ENCODE measurements at regions not wholly inside any gene's neighbourhood (a gene's known extent, or its start where the extent isn't known, plus 50 kb on each side); places are given as distances from the start of the nearest gene placed in this dataset.
A peak's percentile ranks its signal among the peaks of the same experiment; 100 is the strongest.

DNA sequence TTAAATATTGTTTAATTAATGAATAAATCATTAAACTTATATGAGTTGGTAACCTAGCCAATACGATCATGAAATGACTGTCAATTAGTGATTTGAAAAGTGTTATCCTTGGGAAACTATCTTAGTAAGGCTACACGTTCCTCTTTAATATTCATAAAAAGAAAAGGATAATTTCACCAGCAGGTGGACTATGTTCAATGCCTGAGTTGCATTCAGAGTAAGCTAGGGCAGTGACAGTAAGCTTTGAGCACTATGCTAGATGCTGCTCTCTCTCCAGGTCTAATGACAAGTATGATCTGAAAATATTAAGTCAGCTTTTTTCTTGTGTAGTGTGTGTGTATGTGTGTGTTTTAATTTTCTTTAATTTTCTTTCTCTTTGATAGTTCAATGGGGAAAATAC, 486.3 kb upstream of the PCDH15 start:
- DNase-seq (ENCODE audit: low read depth) = no peak
- no peak overlapping the region for H3K4me3 ChIP-seq (ENCODE audit: control insufficient read depth, low read depth, low read length)
- TF ChIP-seq, protein P1, sequence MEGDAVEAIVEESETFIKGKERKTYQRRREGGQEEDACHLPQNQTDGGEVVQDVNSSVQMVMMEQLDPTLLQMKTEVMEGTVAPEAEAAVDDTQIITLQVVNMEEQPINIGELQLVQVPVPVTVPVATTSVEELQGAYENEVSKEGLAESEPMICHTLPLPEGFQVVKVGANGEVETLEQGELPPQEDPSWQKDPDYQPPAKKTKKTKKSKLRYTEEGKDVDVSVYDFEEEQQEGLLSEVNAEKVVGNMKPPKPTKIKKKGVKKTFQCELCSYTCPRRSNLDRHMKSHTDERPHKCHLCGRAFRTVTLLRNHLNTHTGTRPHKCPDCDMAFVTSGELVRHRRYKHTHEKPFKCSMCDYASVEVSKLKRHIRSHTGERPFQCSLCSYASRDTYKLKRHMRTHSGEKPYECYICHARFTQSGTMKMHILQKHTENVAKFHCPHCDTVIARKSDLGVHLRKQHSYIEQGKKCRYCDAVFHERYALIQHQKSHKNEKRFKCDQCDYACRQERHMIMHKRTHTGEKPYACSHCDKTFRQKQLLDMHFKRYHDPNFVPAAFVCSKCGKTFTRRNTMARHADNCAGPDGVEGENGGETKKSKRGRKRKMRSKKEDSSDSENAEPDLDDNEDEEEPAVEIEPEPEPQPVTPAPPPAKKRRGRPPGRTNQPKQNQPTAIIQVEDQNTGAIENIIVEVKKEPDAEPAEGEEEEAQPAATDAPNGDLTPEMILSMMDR (conservative IDR thresholded peaks at IDR 0.05; ENCODE audit: control insufficient read depth, insufficient read depth, low read depth, low read length) = no peak

DNA sequence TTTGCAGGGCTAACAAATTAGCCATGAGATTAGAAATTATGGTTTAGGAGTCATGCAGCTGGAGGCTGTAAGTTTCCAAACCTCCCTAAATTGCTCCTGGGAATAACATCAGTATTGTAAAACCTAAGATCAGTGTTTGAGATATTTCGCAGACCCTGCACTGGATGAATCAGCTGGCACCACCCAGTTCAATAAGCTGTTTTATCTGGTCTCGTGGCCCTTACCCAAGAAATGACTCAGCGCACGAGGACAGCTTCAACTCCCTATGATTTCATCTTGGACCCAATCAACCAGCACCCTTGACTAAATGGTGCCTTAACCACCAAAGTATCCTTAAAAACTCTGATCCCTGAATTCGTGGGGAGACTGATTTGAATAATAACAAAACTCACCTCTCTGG, 482.0 kb upstream of the PCDH15 start:
- TF ChIP-seq, protein P1 (conservative IDR thresholded peaks at IDR 0.05; ENCODE audit: control insufficient read depth, insufficient read depth, low read depth, low read length) = no peak
- no peak overlapping the region for H3K4me3 ChIP-seq (ENCODE audit: control insufficient read depth, low read depth, low read length)
- DNase-seq (ENCODE audit: low read depth) = peak; percentile 57

DNA sequence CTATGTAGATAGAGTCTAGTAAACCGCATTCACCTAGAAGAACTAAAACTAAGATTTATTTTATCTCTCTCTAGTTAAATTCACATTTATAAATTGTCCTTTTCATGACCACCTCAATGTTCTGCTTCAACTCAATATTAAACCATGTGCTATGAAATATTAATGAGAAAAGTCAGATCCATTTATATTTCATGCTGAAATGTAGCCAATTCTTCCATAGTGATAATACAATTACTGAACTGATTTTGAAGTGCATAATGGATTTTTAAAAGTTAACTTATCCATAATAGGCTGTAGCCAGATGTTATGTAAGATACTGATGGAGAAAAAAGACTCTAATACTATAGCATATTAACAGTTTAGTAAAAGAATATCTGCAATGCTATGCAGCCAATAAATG, 479.7 kb upstream of the PCDH15 start:
- H3K4me3 ChIP-seq (ENCODE audit: control insufficient read depth, low read depth, low read length) = no peak overlapping the region
- DNase-seq (ENCODE audit: low read depth) = no peak
- TF ChIP-seq, protein P1 (conservative IDR thresholded peaks at IDR 0.05; ENCODE audit: control insufficient read depth, insufficient read depth, low read depth, low read length) = no peak

DNA sequence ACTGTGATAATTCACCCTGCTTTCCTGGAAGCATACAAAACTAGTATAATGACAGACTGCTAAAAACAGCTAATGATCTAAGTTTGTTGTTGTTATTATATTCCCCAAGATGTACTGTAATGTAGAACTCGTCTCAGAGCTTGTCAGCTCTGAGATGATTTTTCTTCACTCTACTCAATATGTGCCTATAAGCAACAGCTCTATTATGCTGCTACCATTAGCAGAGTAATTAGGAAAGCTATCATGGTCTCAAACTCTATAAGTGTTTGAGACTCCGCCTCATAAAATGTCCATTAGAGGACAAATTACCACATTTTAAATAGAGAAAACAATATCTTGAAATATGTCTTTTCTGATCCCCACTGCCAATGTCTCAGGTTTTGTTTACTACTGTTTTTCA, 476.5 kb upstream of the PCDH15 start:
- no peak overlapping the region for H3K4me3 ChIP-seq (ENCODE audit: control insufficient read depth, low read depth, low read length)
- DNase-seq (ENCODE audit: low read depth) = no peak
- TF ChIP-seq, protein P1 (conservative IDR thresholded peaks at IDR 0.05; ENCODE audit: control insufficient read depth, insufficient read depth, low read depth, low read length) = no peak

DNA sequence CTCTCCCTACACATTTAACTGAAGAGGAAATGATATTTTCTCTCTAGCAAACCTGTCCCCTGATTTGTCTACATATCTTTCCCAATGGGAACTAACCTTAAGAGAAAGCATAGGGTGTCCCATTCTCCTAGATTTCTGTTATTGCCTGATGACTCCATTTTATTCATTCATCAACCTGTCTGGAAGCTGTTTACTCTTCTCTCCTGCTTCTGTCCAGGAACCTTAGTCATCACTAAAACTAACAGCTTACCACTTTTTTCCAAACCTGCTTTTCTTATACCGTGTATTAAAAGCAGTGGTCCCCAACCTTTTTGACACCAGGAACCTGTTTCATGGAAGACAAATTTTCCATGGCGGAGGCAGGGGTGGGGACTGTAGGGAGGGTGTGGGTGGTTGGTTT, 473.3 kb upstream of the PCDH15 start:
- DNase-seq (ENCODE audit: low read depth) = no peak
- H3K4me3 ChIP-seq (ENCODE audit: control insufficient read depth, low read depth, low read length) = no peak overlapping the region
- TF ChIP-seq, protein P1 (conservative IDR thresholded peaks at IDR 0.05; ENCODE audit: control insufficient read depth, insufficient read depth, low read depth, low read length) = no peak

DNA sequence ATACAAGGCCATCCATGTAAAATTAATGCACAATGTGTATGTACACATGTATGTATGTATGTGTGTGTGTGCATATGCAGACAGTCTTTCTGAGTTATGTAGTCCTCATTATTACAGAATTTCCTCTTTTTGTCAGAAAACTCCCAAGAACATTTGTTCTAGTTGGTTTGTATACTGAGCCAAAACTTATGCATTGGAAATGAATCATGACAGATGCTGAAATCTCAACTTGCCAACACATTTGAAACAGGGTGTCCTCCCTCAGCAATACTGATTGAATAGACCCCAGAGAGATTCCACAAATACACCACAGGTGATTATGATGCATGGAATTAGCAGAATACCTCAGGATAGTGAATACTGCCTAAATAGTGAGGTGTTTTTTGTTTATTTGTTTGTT, 472.9 kb upstream of the PCDH15 start:
- no peak for DNase-seq (ENCODE audit: low read depth)
- TF ChIP-seq, protein P1 (conservative IDR thresholded peaks at IDR 0.05; ENCODE audit: control insufficient read depth, insufficient read depth, low read depth, low read length) = no peak
- H3K4me3 ChIP-seq (ENCODE audit: control insufficient read depth, low read depth, low read length) = no peak overlapping the region

DNA sequence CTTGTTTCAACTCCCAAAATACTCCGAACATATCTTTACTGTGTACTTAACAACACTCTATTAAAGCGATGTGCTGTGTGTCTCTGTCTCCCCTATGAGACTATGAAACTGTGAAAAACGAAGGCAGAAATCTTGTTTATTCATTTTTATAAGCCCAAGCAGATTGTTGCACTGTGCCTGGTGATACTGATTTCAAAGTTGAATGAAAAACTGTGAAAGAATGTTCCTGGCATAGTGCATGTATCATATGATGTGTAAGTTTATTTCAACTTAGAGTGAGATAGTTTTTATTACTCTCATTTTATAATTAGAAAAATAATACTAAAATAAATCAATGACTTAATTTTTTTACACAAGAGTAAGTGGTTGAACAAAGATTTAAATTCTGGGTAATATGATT, 471.9 kb upstream of the PCDH15 start:
- no peak overlapping the region for H3K4me3 ChIP-seq (ENCODE audit: control insufficient read depth, low read depth, low read length)
- TF ChIP-seq, protein P1 (conservative IDR thresholded peaks at IDR 0.05; ENCODE audit: control insufficient read depth, insufficient read depth, low read depth, low read length) = no peak
- DNase-seq (ENCODE audit: low read depth) = no peak

Measured in fibroblast of mammary gland (primary cell).